ENCODE measurements at regions not wholly inside any gene's neighbourhood (a gene's known extent, or its start where the extent isn't known, plus 50 kb on each side); places are given as distances from the start of the nearest gene placed in this dataset.
"Not testable (repeated sequence)": the region's sequence is repeated elsewhere in the genome, so short reads cannot be mapped to it uniquely, and the experiment has no call there.

- H3K36me3 ChIP-seq, result no peaks in the 10 kb centered on the region
- no peaks in the 10 kb centered on the region for H3K27me3 ChIP-seq (ENCODE audit: low read depth)
- no peaks in the 10 kb centered on the region for H3K4me1 ChIP-seq
- intact Hi-C loops (cut with micrococcal nuclease), result loop anchor here (10.0 kb wide), 1 partner anchor 429 kb away; no protein-coding TSS in a partner anchor
- H3K9me3 ChIP-seq (replicated peaks), result no peaks in the 10 kb centered on the region
- DNase-seq, result no peak
- H3K27ac ChIP-seq (replicated peaks), result no peak overlapping the region
- peak; percentile 75 for TF ChIP-seq CTCF (IDR thresholded peaks at IDR 0.05; ENCODE audit: borderline replicate concordance)
- no peak overlapping the region for H3K4me3 ChIP-seq
Observed at GRCh38 chr2:138373993-138374408, 127.6 kb upstream of the SPOPL start.

- intact Hi-C loops (cut with micrococcal nuclease), result no loop called here
Observed at GRCh38 chr2:138381373-138381772, 120.2 kb upstream of the SPOPL start.

GRCh38 chr2:138382672-138383071 is 118.9 kb upstream of the SPOPL start:
- H3K27ac ChIP-seq (replicated peaks), result no peak overlapping the region
- H3K27me3 ChIP-seq (ENCODE audit: low read depth), result no peaks in the 10 kb centered on the region
- H3K4me1 ChIP-seq, result no peaks in the 10 kb centered on the region
- H3K9me3 ChIP-seq (replicated peaks), result no peaks in the 10 kb centered on the region
- TF ChIP-seq CTCF (IDR thresholded peaks at IDR 0.05; ENCODE audit: borderline replicate concordance), result no peak
- intact Hi-C loops (cut with micrococcal nuclease), result no loop called here
- H3K36me3 ChIP-seq, result no peaks in the 10 kb centered on the region
- no peak for DNase-seq
- H3K4me3 ChIP-seq, result no peak overlapping the region

More at GRCh38 chr2:138381373-138381772, 120.2 kb upstream of the SPOPL start:
- no peak overlapping the region for H3K27ac ChIP-seq (replicated peaks)
- H3K4me3 ChIP-seq, result no peak overlapping the region
- no peaks in the 10 kb centered on the region for H3K4me1 ChIP-seq
- no peaks in the 10 kb centered on the region for H3K36me3 ChIP-seq
- no peaks in the 10 kb centered on the region for H3K27me3 ChIP-seq (ENCODE audit: low read depth)
- no peak for DNase-seq
- no peaks in the 10 kb centered on the region for H3K9me3 ChIP-seq (replicated peaks)
- no peak for TF ChIP-seq CTCF (IDR thresholded peaks at IDR 0.05; ENCODE audit: borderline replicate concordance)

GRCh38 chr2:138386191-138386590 is 115.4 kb upstream of the SPOPL start:
- H3K4me3 ChIP-seq; DNase-seq; H3K27ac ChIP-seq (replicated peaks); H3K27me3 ChIP-seq (ENCODE audit: low read depth); intact Hi-C loops (cut with micrococcal nuclease); H3K36me3 ChIP-seq; H3K4me1 ChIP-seq; H3K9me3 ChIP-seq (replicated peaks): not testable (repeated sequence)

- TF ChIP-seq CTCF (IDR thresholded peaks at IDR 0.05; ENCODE audit: borderline replicate concordance), result no peak
- intact Hi-C loops (cut with micrococcal nuclease), result no loop called here
- H3K4me3 ChIP-seq, result no peak overlapping the region
- H3K36me3 ChIP-seq, result no peaks in the 10 kb centered on the region
- H3K27me3 ChIP-seq (ENCODE audit: low read depth), result no peaks in the 10 kb centered on the region
- H3K4me1 ChIP-seq, result no peaks in the 10 kb centered on the region
- DNase-seq, result no peak
- no peak overlapping the region for H3K27ac ChIP-seq (replicated peaks)
- no peaks in the 10 kb centered on the region for H3K9me3 ChIP-seq (replicated peaks)
Observed at GRCh38 chr2:138389063-138389462, 112.5 kb upstream of the SPOPL start.

- Histone ChIP-seq H3K27me3 (ENCODE audit: low read depth) (no peaks in the 10 kb centered on the region), H3K4me1 (no peaks in the 10 kb centered on the region), H3K9me3 (replicated peaks) (no peaks in the 10 kb centered on the region), H3K27ac (replicated peaks) (no peak overlapping the region), H3K36me3 (no peaks in the 10 kb centered on the region), H3K4me3 (no peak overlapping the region)
- DNase-seq, result no peak
- TF ChIP-seq CTCF (IDR thresholded peaks at IDR 0.05; ENCODE audit: borderline replicate concordance), result no peak
- intact Hi-C loops (cut with micrococcal nuclease), result no loop called here
Observed at GRCh38 chr2:138390316-138390945, 111.1 kb upstream of the SPOPL start.

All from left ventricle myocardium inferior (tissue), 1 donor.